ENCODE measurements at regions not wholly inside any gene's neighbourhood (a gene's known extent, or its start where the extent isn't known, plus 50 kb on each side); places are given as distances from the start of the nearest gene placed in this dataset.

DNA sequence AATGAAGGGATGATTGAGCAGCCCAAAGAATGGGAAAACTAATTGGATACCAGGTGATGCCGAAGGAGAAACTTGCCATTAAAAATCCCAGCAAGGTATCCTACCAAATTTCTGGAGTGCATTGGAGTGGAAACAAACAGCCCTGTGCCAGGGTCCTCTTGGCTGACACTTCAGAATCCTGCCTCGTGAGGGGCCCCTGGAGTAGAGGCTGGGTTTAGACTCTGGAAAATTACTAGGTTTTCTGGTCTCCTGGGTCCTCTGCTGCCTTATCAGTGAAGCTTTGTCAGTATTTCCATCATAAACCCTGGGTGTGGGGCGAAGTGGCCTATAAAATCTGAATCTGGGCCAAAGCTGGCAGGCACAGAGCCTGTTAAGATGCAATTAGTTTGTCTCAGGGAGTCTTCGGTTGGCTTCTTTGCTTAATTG is 289.2 kb upstream of the USP24 start:
- ChIA-PET POLR2A (no interaction called here), CTCF (ENCODE audit: unreplicated experiment) (no interaction called here)
- intact Hi-C loops (cut with micrococcal nuclease; ENCODE audit: unreplicated experiment): no loop called here
- H3K36me3 ChIP-seq (ENCODE audit: insufficient read depth, low read length): no peaks in the 10 kb centered on the region
- no peaks in the 10 kb centered on the region for H3K9me3 ChIP-seq (ENCODE audit: low read length)
- H3K9me2 ChIP-seq (ENCODE audit: insufficient read depth, low read length): no peaks in the 10 kb centered on the region
- TF ChIP-seq, protein P1, sequence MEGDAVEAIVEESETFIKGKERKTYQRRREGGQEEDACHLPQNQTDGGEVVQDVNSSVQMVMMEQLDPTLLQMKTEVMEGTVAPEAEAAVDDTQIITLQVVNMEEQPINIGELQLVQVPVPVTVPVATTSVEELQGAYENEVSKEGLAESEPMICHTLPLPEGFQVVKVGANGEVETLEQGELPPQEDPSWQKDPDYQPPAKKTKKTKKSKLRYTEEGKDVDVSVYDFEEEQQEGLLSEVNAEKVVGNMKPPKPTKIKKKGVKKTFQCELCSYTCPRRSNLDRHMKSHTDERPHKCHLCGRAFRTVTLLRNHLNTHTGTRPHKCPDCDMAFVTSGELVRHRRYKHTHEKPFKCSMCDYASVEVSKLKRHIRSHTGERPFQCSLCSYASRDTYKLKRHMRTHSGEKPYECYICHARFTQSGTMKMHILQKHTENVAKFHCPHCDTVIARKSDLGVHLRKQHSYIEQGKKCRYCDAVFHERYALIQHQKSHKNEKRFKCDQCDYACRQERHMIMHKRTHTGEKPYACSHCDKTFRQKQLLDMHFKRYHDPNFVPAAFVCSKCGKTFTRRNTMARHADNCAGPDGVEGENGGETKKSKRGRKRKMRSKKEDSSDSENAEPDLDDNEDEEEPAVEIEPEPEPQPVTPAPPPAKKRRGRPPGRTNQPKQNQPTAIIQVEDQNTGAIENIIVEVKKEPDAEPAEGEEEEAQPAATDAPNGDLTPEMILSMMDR (conservative IDR thresholded peaks at IDR 0.05; ENCODE audit: low read length): no peak
- TF ChIP-seq EZH2phosphoT487 (IDR thresholded peaks at IDR 0.05; ENCODE audit: borderline replicate concordance, low read depth, low read length): no peak
- no peaks in the 10 kb centered on the region for H3K79me2 ChIP-seq (ENCODE audit: insufficient read depth, low read depth, low read length)
- no peaks in the 10 kb centered on the region for H3K4me1 ChIP-seq (ENCODE audit: insufficient read depth, low read length, poor library complexity, severe bottlenecking)
- no peak overlapping the region for H3K4me3 ChIP-seq (ENCODE audit: low read depth, low read length, poor library complexity, severe bottlenecking)
- no peak overlapping the region for H2AFZ ChIP-seq (ENCODE audit: low read length)
- no peak for DNase-seq (ENCODE audit: low spot score)
- H4K20me1 ChIP-seq (ENCODE audit: insufficient read depth, low read length): no peaks in the 10 kb centered on the region
- BruUV-seq (replicated peaks): no TSS peak
- H3K27ac ChIP-seq (ENCODE audit: low read depth, low read length, poor library complexity, severe bottlenecking): no peak overlapping the region
- H3K4me2 ChIP-seq (ENCODE audit: low read length): no peak overlapping the region

DNA sequence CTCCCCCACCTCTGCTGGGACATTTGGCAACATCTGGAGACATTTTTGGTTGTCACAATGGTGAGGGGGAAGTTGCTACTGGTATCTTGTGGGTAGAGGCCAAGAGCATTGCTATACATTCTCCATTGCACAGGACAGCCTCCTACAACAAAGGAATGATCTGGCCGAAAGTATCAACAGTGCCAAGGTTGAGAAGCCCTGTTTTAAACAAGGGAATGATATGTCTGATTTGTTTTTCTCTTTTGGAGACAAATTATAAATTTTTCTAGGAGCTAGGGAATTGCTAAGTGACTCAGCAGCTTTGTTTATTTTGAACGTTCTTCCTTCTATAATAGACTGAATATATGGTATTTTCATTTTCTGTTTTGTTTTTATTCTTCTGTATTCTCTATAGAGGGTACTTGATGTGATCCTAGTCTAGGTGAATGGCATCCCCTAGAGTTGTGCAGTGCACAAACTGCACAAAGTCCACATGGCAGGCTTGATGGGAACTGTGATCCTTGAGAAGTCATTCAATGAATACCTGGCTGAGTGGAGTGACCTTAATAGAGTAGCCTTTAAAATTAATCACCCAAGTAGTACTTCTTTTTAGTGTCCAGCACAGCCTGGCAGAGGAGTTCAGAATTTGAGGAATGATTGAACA is 288.6 kb upstream of the USP24 start:
- Histone ChIP-seq H3K79me2 (ENCODE audit: insufficient read depth, low read depth, low read length) (no peaks in the 10 kb centered on the region), H3K36me3 (ENCODE audit: insufficient read depth, low read length) (no peaks in the 10 kb centered on the region), H3K9me2 (ENCODE audit: insufficient read depth, low read length) (no peaks in the 10 kb centered on the region), H3K4me2 (ENCODE audit: low read length) (no peak overlapping the region), H4K20me1 (ENCODE audit: insufficient read depth, low read length) (no peaks in the 10 kb centered on the region), H3K27ac (ENCODE audit: low read depth, low read length, poor library complexity, severe bottlenecking) (no peak overlapping the region), H3K4me3 (ENCODE audit: low read depth, low read length, poor library complexity, severe bottlenecking) (no peak overlapping the region), H3K4me1 (ENCODE audit: insufficient read depth, low read length, poor library complexity, severe bottlenecking) (no peaks in the 10 kb centered on the region), H3K9me3 (ENCODE audit: low read length) (no peaks in the 10 kb centered on the region), H2AFZ (ENCODE audit: low read length) (no peak overlapping the region)
- DNase-seq (ENCODE audit: low spot score): no peak
- no TSS peak for BruUV-seq (replicated peaks)
- intact Hi-C loops (cut with micrococcal nuclease; ENCODE audit: unreplicated experiment): no loop called here
- TF ChIP-seq, protein P1 (conservative IDR thresholded peaks at IDR 0.05; ENCODE audit: low read length): no peak
- TF ChIP-seq EZH2phosphoT487 (IDR thresholded peaks at IDR 0.05; ENCODE audit: borderline replicate concordance, low read depth, low read length): no peak
- CTCF ChIA-PET (ENCODE audit: unreplicated experiment): no interaction called here
- POLR2A ChIA-PET: no interaction called here

DNA sequence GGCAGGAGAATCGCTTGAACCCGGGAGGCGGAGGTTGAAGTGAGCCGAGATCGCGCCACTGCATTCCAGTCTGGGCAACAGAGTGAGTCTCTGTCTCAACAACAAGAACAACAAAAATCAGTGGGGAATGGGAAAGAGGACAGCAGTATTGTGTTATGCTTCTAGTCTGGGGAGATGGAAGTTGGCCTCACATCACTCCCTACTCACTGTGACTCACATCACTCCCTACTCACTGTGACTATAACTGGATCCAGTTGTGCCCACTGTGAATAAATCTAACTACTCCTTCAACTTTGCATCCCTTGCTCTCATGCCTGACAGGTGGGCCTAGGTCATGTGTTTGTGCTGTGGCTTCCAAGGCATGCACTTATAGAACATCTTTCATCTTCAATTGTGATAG is 285.4 kb upstream of the USP24 start:
- H3K4me1 ChIP-seq (ENCODE audit: insufficient read depth, low read length, poor library complexity, severe bottlenecking): no peaks in the 10 kb centered on the region
- no peak overlapping the region for H2AFZ ChIP-seq (ENCODE audit: low read length)
- H3K27ac ChIP-seq (ENCODE audit: low read depth, low read length, poor library complexity, severe bottlenecking): no peak overlapping the region
- no peak for TF ChIP-seq EZH2phosphoT487 (IDR thresholded peaks at IDR 0.05; ENCODE audit: borderline replicate concordance, low read depth, low read length)
- TF ChIP-seq, protein P1 (conservative IDR thresholded peaks at IDR 0.05; ENCODE audit: low read length): no peak
- no peaks in the 10 kb centered on the region for H3K9me2 ChIP-seq (ENCODE audit: insufficient read depth, low read length)
- H3K4me3 ChIP-seq (ENCODE audit: low read depth, low read length, poor library complexity, severe bottlenecking): no peak overlapping the region
- H3K4me2 ChIP-seq (ENCODE audit: low read length): no peak overlapping the region
- DNase-seq (ENCODE audit: low spot score): no peak
- H3K36me3 ChIP-seq (ENCODE audit: insufficient read depth, low read length): no peaks in the 10 kb centered on the region
- no peaks in the 10 kb centered on the region for H3K79me2 ChIP-seq (ENCODE audit: insufficient read depth, low read depth, low read length)
- POLR2A ChIA-PET: no interaction called here
- CTCF ChIA-PET (ENCODE audit: unreplicated experiment): no interaction called here
- intact Hi-C loops (cut with micrococcal nuclease; ENCODE audit: unreplicated experiment): no loop called here
- H3K9me3 ChIP-seq (ENCODE audit: low read length): no peaks in the 10 kb centered on the region
- no peaks in the 10 kb centered on the region for H4K20me1 ChIP-seq (ENCODE audit: insufficient read depth, low read length)
- BruUV-seq (replicated peaks): no TSS peak
